ENCODE measurements at regions not wholly inside any gene's neighbourhood (a gene's known extent, or its start where the extent isn't known, plus 50 kb on each side); places are given as distances from the start of the nearest gene placed in this dataset.

DNA sequence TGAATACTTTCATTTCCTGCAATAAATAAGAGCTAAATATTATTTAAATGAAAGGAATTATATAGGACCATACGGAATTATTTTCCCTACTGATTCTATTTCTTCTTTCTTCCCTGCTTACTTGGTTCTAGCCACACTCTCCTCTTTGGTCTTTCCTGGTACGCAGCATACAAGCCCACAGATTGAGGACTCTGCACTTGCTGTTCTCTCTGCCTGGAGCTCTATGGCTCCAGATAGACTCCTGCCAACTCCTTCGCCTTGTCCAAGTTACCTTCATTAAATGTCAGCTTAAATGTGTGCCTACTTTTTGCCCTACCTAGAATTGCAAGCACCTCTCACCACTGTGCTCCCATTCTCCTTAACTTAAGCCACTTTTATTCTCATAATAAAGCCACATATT lies 203.4 kb downstream of the MDFIC start:
- TF ChIP-seq, protein P1, sequence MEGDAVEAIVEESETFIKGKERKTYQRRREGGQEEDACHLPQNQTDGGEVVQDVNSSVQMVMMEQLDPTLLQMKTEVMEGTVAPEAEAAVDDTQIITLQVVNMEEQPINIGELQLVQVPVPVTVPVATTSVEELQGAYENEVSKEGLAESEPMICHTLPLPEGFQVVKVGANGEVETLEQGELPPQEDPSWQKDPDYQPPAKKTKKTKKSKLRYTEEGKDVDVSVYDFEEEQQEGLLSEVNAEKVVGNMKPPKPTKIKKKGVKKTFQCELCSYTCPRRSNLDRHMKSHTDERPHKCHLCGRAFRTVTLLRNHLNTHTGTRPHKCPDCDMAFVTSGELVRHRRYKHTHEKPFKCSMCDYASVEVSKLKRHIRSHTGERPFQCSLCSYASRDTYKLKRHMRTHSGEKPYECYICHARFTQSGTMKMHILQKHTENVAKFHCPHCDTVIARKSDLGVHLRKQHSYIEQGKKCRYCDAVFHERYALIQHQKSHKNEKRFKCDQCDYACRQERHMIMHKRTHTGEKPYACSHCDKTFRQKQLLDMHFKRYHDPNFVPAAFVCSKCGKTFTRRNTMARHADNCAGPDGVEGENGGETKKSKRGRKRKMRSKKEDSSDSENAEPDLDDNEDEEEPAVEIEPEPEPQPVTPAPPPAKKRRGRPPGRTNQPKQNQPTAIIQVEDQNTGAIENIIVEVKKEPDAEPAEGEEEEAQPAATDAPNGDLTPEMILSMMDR (IDR thresholded peaks at IDR 0.05), result no peak
- TF ChIP-seq EP300 (IDR thresholded peaks at IDR 0.05) (no peak), POLR2AphosphoS5 (IDR thresholded peaks at IDR 0.05) (no peak), POLR2A (IDR thresholded peaks at IDR 0.05; ENCODE audit: low read depth) (no peak)
